HG02571 (cell line): ENCODE measurements at regions not wholly inside any gene's neighbourhood (a gene's known extent, or its start where the extent isn't known, plus 50 kb on each side); places are given as distances from the start of the nearest gene placed in this dataset.
"Not testable (repeated sequence)": the region's sequence is repeated elsewhere in the genome, so short reads cannot be mapped to it uniquely, and the experiment has no call there.

Source experiments
- ATAC-seq: cut with Tn5 transposase; IDR thresholded peaks from one replicate; pipeline ENCODE4 v1.9.1; 2021; ENCODE audit warnings: mild to moderate bottlenecking, moderate library complexity; ENCODE audit not compliant: unreplicated experiment

- no peak for ATAC-seq
Observed at GRCh38 chr6:167229586-167229985, 61.5 kb upstream of the UNC93A start.

- ATAC-seq: no peak
Observed at GRCh38 chr6:167230288-167230687, 60.8 kb upstream of the UNC93A start.

GRCh38 chr6:167232356-167232755 lies 58.8 kb upstream of the UNC93A start:
- ATAC-seq: no peak

GRCh38 chr6:167233490-167233889 lies 57.6 kb upstream of the UNC93A start:
- ATAC-seq: no peak

- ATAC-seq: not testable (repeated sequence)
Observed at GRCh38 chr6:167234576-167234975, 56.5 kb upstream of the UNC93A start.

GRCh38 chr6:167235005-167235404 lies 56.1 kb upstream of the UNC93A start:
- no peak for ATAC-seq

- no peak for ATAC-seq
Observed at GRCh38 chr6:167235421-167236238, 55.5 kb upstream of the UNC93A start.

- ATAC-seq: no peak
Observed at GRCh38 chr6:167236239-167236571, 54.9 kb upstream of the UNC93A start.

GRCh38 chr6:167237438-167238145 lies 53.5 kb upstream of the UNC93A start:
- ATAC-seq: no peak

- ATAC-seq: no peak
Observed at GRCh38 chr6:167238146-167238693, 52.9 kb upstream of the UNC93A start.

- ATAC-seq: no peak
Observed at GRCh38 chr6:167238694-167239467, 52.2 kb upstream of the UNC93A start.

- ATAC-seq: not testable (repeated sequence)
Observed at GRCh38 chr6:167239470-167239869, 51.6 kb upstream of the UNC93A start.

GRCh38 chr6:167240034-167240541 lies 51.0 kb upstream of the UNC93A start:
- ATAC-seq: no peak
